ENCODE measurements at regions not wholly inside any gene's neighbourhood (a gene's known extent, or its start where the extent isn't known, plus 50 kb on each side); places are given as distances from the start of the nearest gene placed in this dataset.

DNA sequence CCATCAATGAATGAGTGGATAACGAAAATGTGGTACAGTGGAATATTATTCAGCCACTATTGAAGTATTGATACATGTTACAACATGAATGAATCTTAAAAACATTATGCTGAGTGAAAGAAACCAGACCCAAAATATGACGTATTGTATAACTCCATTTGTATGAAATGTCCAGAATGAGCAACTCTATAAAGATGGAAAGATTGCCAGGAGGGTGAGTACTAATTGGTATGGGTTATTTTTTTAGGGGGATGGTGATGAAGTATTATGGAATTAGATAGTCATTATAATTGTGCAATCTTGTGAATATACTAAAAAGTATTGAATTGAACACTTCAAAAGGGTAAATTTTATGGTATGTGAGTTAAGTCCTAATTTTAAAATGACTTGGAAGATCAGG lies 278.6 kb downstream of the SIPA1L2 start:
- TF ChIP-seq, protein P1, sequence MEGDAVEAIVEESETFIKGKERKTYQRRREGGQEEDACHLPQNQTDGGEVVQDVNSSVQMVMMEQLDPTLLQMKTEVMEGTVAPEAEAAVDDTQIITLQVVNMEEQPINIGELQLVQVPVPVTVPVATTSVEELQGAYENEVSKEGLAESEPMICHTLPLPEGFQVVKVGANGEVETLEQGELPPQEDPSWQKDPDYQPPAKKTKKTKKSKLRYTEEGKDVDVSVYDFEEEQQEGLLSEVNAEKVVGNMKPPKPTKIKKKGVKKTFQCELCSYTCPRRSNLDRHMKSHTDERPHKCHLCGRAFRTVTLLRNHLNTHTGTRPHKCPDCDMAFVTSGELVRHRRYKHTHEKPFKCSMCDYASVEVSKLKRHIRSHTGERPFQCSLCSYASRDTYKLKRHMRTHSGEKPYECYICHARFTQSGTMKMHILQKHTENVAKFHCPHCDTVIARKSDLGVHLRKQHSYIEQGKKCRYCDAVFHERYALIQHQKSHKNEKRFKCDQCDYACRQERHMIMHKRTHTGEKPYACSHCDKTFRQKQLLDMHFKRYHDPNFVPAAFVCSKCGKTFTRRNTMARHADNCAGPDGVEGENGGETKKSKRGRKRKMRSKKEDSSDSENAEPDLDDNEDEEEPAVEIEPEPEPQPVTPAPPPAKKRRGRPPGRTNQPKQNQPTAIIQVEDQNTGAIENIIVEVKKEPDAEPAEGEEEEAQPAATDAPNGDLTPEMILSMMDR (IDR thresholded peaks at IDR 0.05) = no peak
- TF ChIP-seq POLR2A (IDR thresholded peaks at IDR 0.05) = no peak
- no peak for TF ChIP-seq EP300 (IDR thresholded peaks at IDR 0.05)

Measured in gastroesophageal sphincter (tissue), 3 donors.